HepG2 (cell line): ENCODE measurements at regions not wholly inside any gene's neighbourhood (a gene's known extent, or its start where the extent isn't known, plus 50 kb on each side); places are given as distances from the start of the nearest gene placed in this dataset.

Source experiments
- ATF4 ChIP-seq, 2 experiments: fragments of 450-650 bp in 1 of 2; sonication (generic) in 1 of 2; formaldehyde crosslinking; IDR thresholded peaks; 2 replicates each; pipeline versions ENCODE4 v1.5.0 to v1.8.0; 2020 to 2022; ENCODE audit warnings: mild to moderate bottlenecking in 1 of 2, missing genetic modification reagents in 1 of 2
- CSRNP2 ChIP-seq: sonication (generic); formaldehyde crosslinking; conservative IDR thresholded peaks from 2 replicates; pipeline ENCODE4 v1.8.0; 2022; ENCODE audit warnings: low read depth, missing genetic modification reagents
- HOXA5 ChIP-seq: sonication (generic); formaldehyde crosslinking; IDR thresholded peaks from 2 replicates; pipeline ENCODE4 v1.4.0; 2020; ENCODE audit warnings: missing genetic modification reagents
- MED8 ChIP-seq: sonication (generic); formaldehyde crosslinking; IDR thresholded peaks from 2 replicates; pipeline ENCODE4 v1.8.1; 2023; ENCODE audit warnings: mild to moderate bottlenecking, missing genetic modification reagents; ENCODE audit not compliant: insufficient replicate concordance
- MLLT10 ChIP-seq: sonication (generic); formaldehyde crosslinking; IDR thresholded peaks from 2 replicates; pipeline ENCODE4 v1.4.0; 2020; ENCODE audit warnings: missing genetic modification reagents
- MTERF4 ChIP-seq: sonication (generic); formaldehyde crosslinking; IDR thresholded peaks from 2 replicates; pipeline ENCODE4 v1.8.0; 2023; ENCODE audit warnings: mild to moderate bottlenecking, missing genetic modification reagents
- NBN ChIP-seq: fragments of 450-650 bp; conservative IDR thresholded peaks from 2 replicates; pipeline ENCODE4 v1.6.1; 2017
- NCOA5 ChIP-seq: sonication (generic); formaldehyde crosslinking; IDR thresholded peaks from 2 replicates; pipeline ENCODE4 v1.4.0; 2020; ENCODE audit warnings: missing genetic modification reagents
- NFE2 ChIP-seq: sonication (generic); formaldehyde crosslinking; IDR thresholded peaks from 2 replicates; pipeline ENCODE4 v1.4.0; 2020; ENCODE audit warnings: missing genetic modification reagents
- PCBP1 ChIP-seq: fragments of 200-400 bp; formaldehyde crosslinking; IDR thresholded peaks from 2 replicates; pipeline ENCODE4 v1.6.1; 2017; ENCODE audit warnings: mild to moderate bottlenecking, low read depth, low read length, borderline replicate concordance
- RELA ChIP-seq: sonication (generic); formaldehyde crosslinking; IDR thresholded peaks from 2 replicates; pipeline ENCODE4 v1.4.0; 2020; ENCODE audit warnings: missing genetic modification reagents
- REXO4 ChIP-seq: sonication (generic); formaldehyde crosslinking; IDR thresholded peaks from 2 replicates; pipeline ENCODE4 v1.8.0; 2022; ENCODE audit warnings: missing genetic modification reagents, mild to moderate bottlenecking, borderline replicate concordance
- RORA ChIP-seq: sonication (generic); formaldehyde crosslinking; IDR thresholded peaks from 2 replicates; pipeline ENCODE4 v1.5.0; 2020; ENCODE audit warnings: mild to moderate bottlenecking, missing genetic modification reagents, moderate library complexity
- U2AF2 ChIP-seq: fragments of 200-400 bp; formaldehyde crosslinking; IDR thresholded peaks from 2 replicates; pipeline ENCODE4 v1.6.1; 2017; ENCODE audit warnings: low read depth, mild to moderate bottlenecking, low read length
- ZNF101 ChIP-seq: sonication (generic); formaldehyde crosslinking; IDR thresholded peaks from 2 replicates; pipeline ENCODE4 v1.4.0; 2020; ENCODE audit warnings: mild to moderate bottlenecking, low read depth, missing genetic modification reagents, borderline replicate concordance
- ZNF292 ChIP-seq: sonication (generic); formaldehyde crosslinking; IDR thresholded peaks from 2 replicates; pipeline ENCODE4 v1.8.1; 2022; ENCODE audit warnings: mild to moderate bottlenecking, low read depth, missing genetic modification reagents, borderline replicate concordance
- ZNF30 ChIP-seq: sonication (generic); formaldehyde crosslinking; IDR thresholded peaks from 2 replicates; pipeline ENCODE4 v1.5.0; 2020; ENCODE audit warnings: mild to moderate bottlenecking, missing genetic modification reagents
- ZNF782 ChIP-seq: sonication (generic); formaldehyde crosslinking; IDR thresholded peaks from 2 replicates; pipeline ENCODE4 v1.4.0; 2020; ENCODE audit warnings: missing genetic modification reagents, mild to moderate bottlenecking, borderline replicate concordance
- ZNF891 ChIP-seq: sonication (generic); formaldehyde crosslinking; IDR thresholded peaks from 2 replicates; pipeline ENCODE4 v1.5.0; 2020; ENCODE audit warnings: mild to moderate bottlenecking, missing genetic modification reagents
- ZSCAN25 ChIP-seq: sonication (generic); formaldehyde crosslinking; IDR thresholded peaks from 2 replicates; pipeline ENCODE4 v1.8.0; 2022; ENCODE audit warnings: mild to moderate bottlenecking, missing genetic modification reagents
- TF ChIP-seq, protein P1 (sequence below): sonication (generic); formaldehyde crosslinking; IDR thresholded peaks from 2 replicates; pipeline ENCODE4 v1.4.0; 2020; ENCODE audit warnings: missing genetic modification reagents, borderline replicate concordance
- TF ChIP-seq, protein P2 (sequence below): sonication (generic); formaldehyde crosslinking; conservative IDR thresholded peaks from 2 replicates; pipeline ENCODE4 v1.8.0; 2022; ENCODE audit warnings: missing genetic modification reagents
- TF ChIP-seq, protein P3 (sequence below): sonication (generic); formaldehyde crosslinking; IDR thresholded peaks from 2 replicates; pipeline ENCODE4 v1.4.0; 2020; ENCODE audit warnings: mild to moderate bottlenecking, missing genetic modification reagents

DNA sequence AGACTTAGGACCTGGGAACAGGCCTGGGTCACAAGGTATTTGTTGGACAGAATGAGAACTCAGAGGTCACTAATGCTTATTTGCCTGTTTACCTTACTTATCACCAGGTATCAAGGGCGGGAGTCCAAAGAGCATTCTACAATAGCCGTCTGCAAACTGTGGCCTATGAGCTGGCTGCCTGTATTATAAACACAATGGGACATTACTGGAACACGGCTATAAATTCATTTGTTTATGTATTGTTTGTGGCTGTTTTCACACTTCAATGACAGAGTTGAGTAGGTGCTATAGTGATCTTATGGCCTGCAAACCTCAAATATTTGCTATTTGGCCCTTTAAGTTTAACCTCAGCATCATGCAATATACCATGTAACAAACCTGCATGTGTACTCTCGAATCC lies 76.6 kb upstream of the ASTN2 start (continued):
- TF ChIP-seq, protein P1, sequence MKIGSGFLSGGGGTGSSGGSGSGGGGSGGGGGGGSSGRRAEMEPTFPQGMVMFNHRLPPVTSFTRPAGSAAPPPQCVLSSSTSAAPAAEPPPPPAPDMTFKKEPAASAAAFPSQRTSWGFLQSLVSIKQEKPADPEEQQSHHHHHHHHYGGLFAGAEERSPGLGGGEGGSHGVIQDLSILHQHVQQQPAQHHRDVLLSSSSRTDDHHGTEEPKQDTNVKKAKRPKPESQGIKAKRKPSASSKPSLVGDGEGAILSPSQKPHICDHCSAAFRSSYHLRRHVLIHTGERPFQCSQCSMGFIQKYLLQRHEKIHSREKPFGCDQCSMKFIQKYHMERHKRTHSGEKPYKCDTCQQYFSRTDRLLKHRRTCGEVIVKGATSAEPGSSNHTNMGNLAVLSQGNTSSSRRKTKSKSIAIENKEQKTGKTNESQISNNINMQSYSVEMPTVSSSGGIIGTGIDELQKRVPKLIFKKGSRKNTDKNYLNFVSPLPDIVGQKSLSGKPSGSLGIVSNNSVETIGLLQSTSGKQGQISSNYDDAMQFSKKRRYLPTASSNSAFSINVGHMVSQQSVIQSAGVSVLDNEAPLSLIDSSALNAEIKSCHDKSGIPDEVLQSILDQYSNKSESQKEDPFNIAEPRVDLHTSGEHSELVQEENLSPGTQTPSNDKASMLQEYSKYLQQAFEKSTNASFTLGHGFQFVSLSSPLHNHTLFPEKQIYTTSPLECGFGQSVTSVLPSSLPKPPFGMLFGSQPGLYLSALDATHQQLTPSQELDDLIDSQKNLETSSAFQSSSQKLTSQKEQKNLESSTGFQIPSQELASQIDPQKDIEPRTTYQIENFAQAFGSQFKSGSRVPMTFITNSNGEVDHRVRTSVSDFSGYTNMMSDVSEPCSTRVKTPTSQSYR (CRISPR knock-in tag): no peak
- TF ChIP-seq MTERF4 (no peak), ZNF101 (CRISPR knock-in tag) (no peak), ZNF891 (no peak), NCOA5 (CRISPR knock-in tag) (no peak), ZSCAN25 (CRISPR knock-in tag) (no peak), NBN (no peak), MLLT10 (CRISPR knock-in tag) (no peak), U2AF2 (no peak), REXO4 (CRISPR knock-in tag) (no peak), MED8 (no peak), NFE2 (CRISPR knock-in tag) (no peak), ZNF782 (CRISPR knock-in tag) (no peak), ATF4 (CRISPR knock-in tag; IDR thresholded peaks at IDR 0.05) (peak in 1 of 2 experiments; percentile 41; a peak in 1 of 4 replicates), ZNF292 (CRISPR knock-in tag) (peak; percentile 77; the same call in 1 of the 2 replicates), RELA (CRISPR knock-in tag) (no peak), HOXA5 (CRISPR knock-in tag) (no peak), RORA (no peak), PCBP1 (no peak), ZNF30 (no peak), CSRNP2 (CRISPR knock-in tag) (no peak)
- TF ChIP-seq, protein P2, sequence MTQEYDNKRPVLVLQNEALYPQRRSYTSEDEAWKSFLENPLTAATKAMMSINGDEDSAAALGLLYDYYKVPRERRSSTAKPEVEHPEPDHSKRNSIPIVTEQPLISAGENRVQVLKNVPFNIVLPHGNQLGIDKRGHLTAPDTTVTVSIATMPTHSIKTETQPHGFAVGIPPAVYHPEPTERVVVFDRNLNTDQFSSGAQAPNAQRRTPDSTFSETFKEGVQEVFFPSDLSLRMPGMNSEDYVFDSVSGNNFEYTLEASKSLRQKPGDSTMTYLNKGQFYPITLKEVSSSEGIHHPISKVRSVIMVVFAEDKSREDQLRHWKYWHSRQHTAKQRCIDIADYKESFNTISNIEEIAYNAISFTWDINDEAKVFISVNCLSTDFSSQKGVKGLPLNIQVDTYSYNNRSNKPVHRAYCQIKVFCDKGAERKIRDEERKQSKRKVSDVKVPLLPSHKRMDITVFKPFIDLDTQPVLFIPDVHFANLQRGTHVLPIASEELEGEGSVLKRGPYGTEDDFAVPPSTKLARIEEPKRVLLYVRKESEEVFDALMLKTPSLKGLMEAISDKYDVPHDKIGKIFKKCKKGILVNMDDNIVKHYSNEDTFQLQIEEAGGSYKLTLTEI (CRISPR knock-in tag): no peak
- TF ChIP-seq, protein P3, sequence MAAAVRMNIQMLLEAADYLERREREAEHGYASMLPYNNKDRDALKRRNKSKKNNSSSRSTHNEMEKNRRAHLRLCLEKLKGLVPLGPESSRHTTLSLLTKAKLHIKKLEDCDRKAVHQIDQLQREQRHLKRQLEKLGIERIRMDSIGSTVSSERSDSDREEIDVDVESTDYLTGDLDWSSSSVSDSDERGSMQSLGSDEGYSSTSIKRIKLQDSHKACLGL (CRISPR knock-in tag): no peak
